Pons (tissue), 1 donor: ENCODE measurements at regions not wholly inside any gene's neighbourhood (a gene's known extent, or its start where the extent isn't known, plus 50 kb on each side); places are given as distances from the start of the nearest gene placed in this dataset.
"Not testable (repeated sequence)": the region's sequence is repeated elsewhere in the genome, so short reads cannot be mapped to it uniquely, and the experiment has no call there.

Experiments
- DNase-seq: peaks from one replicate; pipeline ENCODE4 v3.0.0-alpha.2; 2016; ENCODE audit warnings: low spot score

GRCh38 chr5:101036778-101037177 lies 133.7 kb upstream of the ST8SIA4 start:
- no peak for DNase-seq

- DNase-seq: no peak
Measured at GRCh38 chr5:101035425-101035824, 132.3 kb upstream of the ST8SIA4 start.

- no peak for DNase-seq
Measured at GRCh38 chr5:101024299-101024698, 121.2 kb upstream of the ST8SIA4 start.

GRCh38 chr5:101018299-101018698 lies 115.2 kb upstream of the ST8SIA4 start:
- DNase-seq: no peak

- DNase-seq: no peak
Measured at GRCh38 chr5:101012880-101013279, 109.8 kb upstream of the ST8SIA4 start.

- DNase-seq: no peak
Measured at GRCh38 chr5:101009758-101010519, 106.9 kb upstream of the ST8SIA4 start.

- DNase-seq: no peak
Measured at GRCh38 chr5:100992354-100992753, 89.3 kb upstream of the ST8SIA4 start.

- DNase-seq: not testable (repeated sequence)
Measured at GRCh38 chr5:100983601-100984000, 80.5 kb upstream of the ST8SIA4 start.

GRCh38 chr5:100974082-100974481 lies 71.0 kb upstream of the ST8SIA4 start:
- DNase-seq: no peak

- DNase-seq: no peak
Measured at GRCh38 chr5:100970646-100971255, 67.7 kb upstream of the ST8SIA4 start.

GRCh38 chr5:100965291-100965690 lies 62.2 kb upstream of the ST8SIA4 start:
- no peak for DNase-seq
